Caco-2 (cell line): ENCODE measurements at regions not wholly inside any gene's neighbourhood (a gene's known extent, or its start where the extent isn't known, plus 50 kb on each side); places are given as distances from the start of the nearest gene placed in this dataset.

Experiments
- BruUV-seq: library from RNA; stranded (reverse); fragments of 400-500 nt; replicated peaks from 2 replicates; lab custom pipeline; 2021; lab: Mats Ljungman, UMichigan
- CTCF ChIA-PET: fragments of 300-600 bp; sonication (Branson Sonifier 250); formaldehyde crosslinking; loops from one replicate; lab custom pipeline; 2022; ENCODE audit warnings: antibody characterized with exemption; lab: Charles Lee
- POLR2A ChIA-PET: fragments of 300-600 bp; sonication (Branson Sonifier 250); formaldehyde crosslinking; loops from one replicate; lab custom pipeline; 2022; ENCODE audit warnings: antibody characterized with exemption; lab: Charles Lee
- DNase-seq, 2 experiments: peaks; one replicate each; pipeline versions ENCODE4 v3.0.0 to v3.0.0-alpha.2; 2020 to 2022
- H3K27me3 ChIP-seq: replicated peaks from 2 replicates; pipeline ENCODE4 v1.6.0; 2011; ENCODE audit warnings: low read length; ENCODE audit not compliant: control insufficient read depth, insufficient read depth
- H3K36me3 ChIP-seq: 2 replicates; pipeline ENCODE4 v1.5.1; 2011; ENCODE audit warnings: low read length; ENCODE audit not compliant: control insufficient read depth, insufficient read depth
- H3K4me1 ChIP-seq: fragments of 250-450 bp; sonication (Bioruptor Pico); 2 replicates; pipeline ENCODE4 v1.5.1; 2020; ENCODE audit warnings: mild to moderate bottlenecking
- H3K4me3 ChIP-seq: 2 replicates; pipeline ENCODE4 v1.5.1; 2011; ENCODE audit warnings: low read depth, mild to moderate bottlenecking, control low read depth, low read length
- H3K9me3 ChIP-seq: fragments of 250-450 bp; sonication (Bioruptor Pico); 2 replicates; pipeline ENCODE4 v1.5.1; 2020; ENCODE audit warnings: mild to moderate bottlenecking, moderate library complexity
- H3K27ac Mint-ChIP-seq: one replicate; pipeline ENCODE4 v1.8.0; 2022; ENCODE audit warnings: mixed read lengths; ENCODE audit not compliant: unreplicated experiment
- H3K27me3 Mint-ChIP-seq: one replicate; pipeline ENCODE4 v1.8.0; 2022; ENCODE audit warnings: mixed read lengths; ENCODE audit not compliant: insufficient read depth, unreplicated experiment
- H3K36me3 Mint-ChIP-seq: one replicate; pipeline ENCODE4 v1.8.0; 2022; ENCODE audit warnings: mild to moderate bottlenecking, mixed read lengths; ENCODE audit not compliant: insufficient read depth, unreplicated experiment
- H3K4me1 Mint-ChIP-seq: one replicate; pipeline ENCODE4 v1.8.0; 2022; ENCODE audit warnings: low read depth, mixed read lengths; ENCODE audit not compliant: unreplicated experiment
- H3K4me3 Mint-ChIP-seq: one replicate; pipeline ENCODE4 v1.8.0; 2022; ENCODE audit warnings: mild to moderate bottlenecking, moderate library complexity, mixed read lengths; ENCODE audit not compliant: unreplicated experiment
- H3K9me3 Mint-ChIP-seq: one replicate; pipeline ENCODE4 v1.8.0; 2022; ENCODE audit warnings: mixed read lengths; ENCODE audit not compliant: unreplicated experiment
- intact Hi-C: fragments of 100-400 bp; cut with micrococcal nuclease; formaldehyde crosslinking; loops from one replicate; pipeline ENCODE4 v1.10.0; 2022; ENCODE audit not compliant: unreplicated experiment
- TF ChIP-seq, protein P1 (sequence below), 2 experiments: fragments of 200-600 bp in 1 of 2; IDR thresholded peaks; 1 replicate in 1 of 2; 2 replicates in 1 of 2; pipeline versions ENCODE4 v1.5.1 to v1.8.0; 2011 to 2022; ENCODE audit warnings: antibody characterized with exemption in 1 of 2, control low read depth in 1 of 2, inconsistent platforms in 1 of 2, low read depth in 1 of 2, low read length in 1 of 2, mild to moderate bottlenecking in 1 of 2, moderate library complexity in 1 of 2; ENCODE audit not compliant: insufficient read depth in 1 of 2, severe bottlenecking in 1 of 2, unreplicated experiment in 1 of 2

DNA sequence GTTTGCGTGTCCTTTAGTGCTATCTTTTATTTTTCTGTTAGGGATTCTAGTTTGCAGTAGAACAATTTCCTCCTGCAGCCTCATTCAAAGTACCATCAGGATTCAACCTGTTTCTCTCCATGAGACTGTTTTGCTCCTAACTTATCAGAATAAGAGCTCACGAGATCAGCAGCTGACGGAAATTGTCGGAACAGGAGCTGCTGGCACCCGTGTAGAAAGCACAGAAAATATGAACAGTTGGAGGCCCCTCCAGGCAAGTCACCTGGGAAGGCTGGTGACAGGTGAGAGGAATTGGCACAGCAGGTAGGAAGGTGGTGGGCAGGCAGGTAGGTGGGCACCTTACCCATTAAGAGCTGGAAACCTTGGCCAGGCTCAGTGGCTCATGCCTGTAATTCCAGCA, 368.6 kb downstream of the CDH26 start:
- DNase-seq: no peak
- POLR2A ChIA-PET: no interaction called here
- Histone ChIP-seq H3K36me3 (no peaks in the 10 kb centered on the region), H3K4me3 (no peak overlapping the region), H3K9me3 (no peaks in the 10 kb centered on the region; the same call in none of the 2 replicates), H3K4me1 (no peaks in the 10 kb centered on the region), H3K27me3 (no peaks in the 10 kb centered on the region)
- no peaks in the 10 kb centered on the region for H3K9me3 Mint-ChIP-seq
- peaks cover 5% of the 10 kb centered on the region for H3K36me3 Mint-ChIP-seq
- intact Hi-C loops: no loop called here
- peaks cover 16% of the 10 kb centered on the region for H3K27me3 Mint-ChIP-seq
- H3K4me1 Mint-ChIP-seq: no peaks in the 10 kb centered on the region
- H3K27ac Mint-ChIP-seq: no peak overlapping the region
- TF ChIP-seq, protein P1, sequence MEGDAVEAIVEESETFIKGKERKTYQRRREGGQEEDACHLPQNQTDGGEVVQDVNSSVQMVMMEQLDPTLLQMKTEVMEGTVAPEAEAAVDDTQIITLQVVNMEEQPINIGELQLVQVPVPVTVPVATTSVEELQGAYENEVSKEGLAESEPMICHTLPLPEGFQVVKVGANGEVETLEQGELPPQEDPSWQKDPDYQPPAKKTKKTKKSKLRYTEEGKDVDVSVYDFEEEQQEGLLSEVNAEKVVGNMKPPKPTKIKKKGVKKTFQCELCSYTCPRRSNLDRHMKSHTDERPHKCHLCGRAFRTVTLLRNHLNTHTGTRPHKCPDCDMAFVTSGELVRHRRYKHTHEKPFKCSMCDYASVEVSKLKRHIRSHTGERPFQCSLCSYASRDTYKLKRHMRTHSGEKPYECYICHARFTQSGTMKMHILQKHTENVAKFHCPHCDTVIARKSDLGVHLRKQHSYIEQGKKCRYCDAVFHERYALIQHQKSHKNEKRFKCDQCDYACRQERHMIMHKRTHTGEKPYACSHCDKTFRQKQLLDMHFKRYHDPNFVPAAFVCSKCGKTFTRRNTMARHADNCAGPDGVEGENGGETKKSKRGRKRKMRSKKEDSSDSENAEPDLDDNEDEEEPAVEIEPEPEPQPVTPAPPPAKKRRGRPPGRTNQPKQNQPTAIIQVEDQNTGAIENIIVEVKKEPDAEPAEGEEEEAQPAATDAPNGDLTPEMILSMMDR (IDR thresholded peaks at IDR 0.05; ENCODE audit: insufficient read depth in 1 of 2, low read depth in 1 of 2, low read length in 1 of 2, severe bottlenecking in 1 of 2, unreplicated experiment in 1 of 2): no peak
- CTCF ChIA-PET: no interaction called here
- no peak overlapping the region for H3K4me3 Mint-ChIP-seq
- BruUV-seq: no TSS peak

DNA sequence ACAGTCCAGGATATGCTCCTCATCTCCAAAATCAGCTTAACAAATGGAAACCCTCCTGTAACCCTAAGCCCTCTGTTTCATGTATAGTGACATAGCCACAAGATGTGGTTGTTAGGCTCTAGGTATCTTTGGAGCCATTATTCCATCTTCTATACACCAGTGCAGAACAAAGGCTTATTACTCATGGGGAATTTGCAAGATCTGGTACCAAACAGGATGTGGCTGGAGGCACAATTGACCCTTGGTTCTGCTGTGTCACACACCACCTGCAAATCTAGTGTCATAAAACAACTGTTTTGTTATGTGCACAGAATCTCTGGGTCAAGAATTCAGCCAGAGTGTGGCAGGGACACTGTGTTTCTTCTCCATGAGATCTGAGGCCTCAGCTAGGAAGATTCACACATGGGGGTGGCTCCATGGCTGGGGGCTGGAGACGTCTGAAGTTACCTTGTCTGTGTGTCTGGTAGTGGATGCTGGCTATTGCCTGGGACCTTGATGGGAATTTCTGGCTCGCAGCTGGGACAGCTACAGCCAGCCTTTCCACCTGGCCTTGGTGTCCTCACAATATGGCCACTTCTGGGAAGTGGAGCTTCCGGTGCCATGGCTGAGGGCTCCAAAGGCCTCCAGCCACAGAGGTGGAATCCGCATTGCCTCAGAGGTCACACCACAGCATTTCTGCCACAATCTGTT, 369.9 kb downstream of the CDH26 start:
- intact Hi-C loops: no loop called here
- H3K4me1 ChIP-seq: no peaks in the 10 kb centered on the region
- Mint-ChIP-seq H3K27ac (no peak overlapping the region), H3K9me3 (no peaks in the 10 kb centered on the region), H3K4me3 (no peak overlapping the region), H3K4me1 (no peaks in the 10 kb centered on the region), H3K27me3 (peaks cover 15% of the 10 kb centered on the region), H3K36me3 (peaks cover 5% of the 10 kb centered on the region)
- DNase-seq: no peak
- no peaks in the 10 kb centered on the region; the same call in none of the 2 replicates for H3K9me3 ChIP-seq
- BruUV-seq: no TSS peak
- TF ChIP-seq, protein P1 (IDR thresholded peaks at IDR 0.05; ENCODE audit: insufficient read depth in 1 of 2, low read depth in 1 of 2, low read length in 1 of 2, severe bottlenecking in 1 of 2, unreplicated experiment in 1 of 2): no peak
- no peaks in the 10 kb centered on the region; the same call in 1 of the 2 replicates for H3K27me3 ChIP-seq
- ChIA-PET POLR2A (no interaction called here), CTCF (no interaction called here)
- H3K36me3 ChIP-seq: no peaks in the 10 kb centered on the region
- H3K4me3 ChIP-seq: no peak overlapping the region

DNA sequence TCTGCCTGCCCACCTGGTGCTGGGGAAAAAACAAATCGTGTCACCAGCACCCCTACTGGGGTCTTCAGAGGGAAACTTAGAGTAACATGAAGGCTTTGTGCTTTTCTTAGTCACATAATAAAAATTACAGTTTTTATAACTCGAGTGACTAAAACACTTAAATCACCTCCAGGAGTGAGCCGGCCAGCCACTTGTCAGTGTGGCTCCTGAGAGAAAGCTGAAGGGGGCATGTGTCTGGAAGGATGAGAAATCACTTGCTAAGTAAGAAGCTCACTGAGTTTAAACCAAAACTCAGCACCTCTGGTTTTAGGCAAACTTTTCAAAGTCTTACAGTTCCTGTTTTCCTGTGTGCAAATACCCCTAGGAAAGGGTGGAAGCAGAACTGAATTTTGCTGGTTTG, 372.2 kb downstream of the CDH26 start:
- Histone ChIP-seq H3K4me3 (no peak overlapping the region), H3K4me1 (no peaks in the 10 kb centered on the region), H3K27me3 (no peaks in the 10 kb centered on the region; the same call in 1 of the 2 replicates), H3K9me3 (no peaks in the 10 kb centered on the region; the same call in 1 of the 2 replicates), H3K36me3 (no peaks in the 10 kb centered on the region)
- no peak for DNase-seq
- CTCF ChIA-PET: no interaction called here
- no peaks in the 10 kb centered on the region for H3K4me1 Mint-ChIP-seq
- POLR2A ChIA-PET: no interaction called here
- TF ChIP-seq, protein P1 (IDR thresholded peaks at IDR 0.05; ENCODE audit: insufficient read depth in 1 of 2, low read depth in 1 of 2, low read length in 1 of 2, severe bottlenecking in 1 of 2, unreplicated experiment in 1 of 2): no peak
- intact Hi-C loops: no loop called here
- no TSS peak for BruUV-seq
- H3K27me3 Mint-ChIP-seq: peaks cover 4% of the 10 kb centered on the region
- no peak overlapping the region for H3K27ac Mint-ChIP-seq
- no peaks in the 10 kb centered on the region for H3K9me3 Mint-ChIP-seq
- peaks cover 5% of the 10 kb centered on the region for H3K36me3 Mint-ChIP-seq
- no peak overlapping the region for H3K4me3 Mint-ChIP-seq
